ENCODE measurements at regions not wholly inside any gene's neighbourhood (a gene's known extent, or its start where the extent isn't known, plus 50 kb on each side); places are given as distances from the start of the nearest gene placed in this dataset.

- no peak for FAIRE-seq
- Histone ChIP-seq H3K4me2 (ENCODE audit: insufficient read depth in 1 of 2, low read depth in 2 of 2, low read length in 2 of 2) (no peak overlapping the region), H3K23me2 (ENCODE audit: low read depth, low read length) (no peaks in the 10 kb centered on the region), H4K5ac (ENCODE audit: insufficient read length, low read depth, low read length) (no peak overlapping the region), H2BK120ac (replicated peaks; ENCODE audit: low read depth, low read length) (no peak overlapping the region), H3K9ac (replicated peaks in 1 of 4; ENCODE audit: extremely low read depth in 1 of 4, low read depth in 3 of 4, low read length in 3 of 4) (no peak overlapping the region), H4K91ac (replicated peaks; ENCODE audit: insufficient read length, low read length) (no peak overlapping the region), H3K56ac (replicated peaks; ENCODE audit: insufficient read length, low read depth, low read length) (no peak overlapping the region), H3K4me1 (replicated peaks in 1 of 4; ENCODE audit: control insufficient read depth in 3 of 4, insufficient read depth in 4 of 4, low read length in 3 of 4) (peaks cover 2 to 11% (median 6%) of the 10 kb centered on the region in 4 experiments; a peak in 3 of 7 replicates), H2BK12ac (ENCODE audit: low read depth, low read length) (no peak overlapping the region), H3K23ac (ENCODE audit: insufficient read length) (no peak overlapping the region), H3K18ac (ENCODE audit: extremely low read depth, low read length) (no peak overlapping the region), H3K4ac (replicated peaks; ENCODE audit: insufficient read length, low read depth, low read length) (no peak overlapping the region), H3K36me3 (ENCODE audit: control insufficient read depth in 2 of 4, insufficient read depth in 4 of 4, low read length in 3 of 4) (no peaks in the 10 kb centered on the region), H2BK15ac (ENCODE audit: low read length) (no peak overlapping the region), H3K79me1 (ENCODE audit: low read depth, low read length) (no peaks in the 10 kb centered on the region), H3K27ac (ENCODE audit: low read depth, low read length) (no peak overlapping the region), H2AK5ac (ENCODE audit: low read depth, low read length) (no peak overlapping the region), H4K8ac (ENCODE audit: extremely low read depth, insufficient read depth, low read length) (no peak overlapping the region), H3K27me3 (replicated peaks in 1 of 4; ENCODE audit: control insufficient read depth in 3 of 4, extremely low read depth in 1 of 4, insufficient read depth in 3 of 4, low read length in 3 of 4) (0 out of 7 replicates have a peak, but pooled peaks cover 0 to 2% (median 0%) of the 10 kb centered on the region in 4 experiments), H4K20me1 (replicated peaks in 1 of 2; ENCODE audit: control insufficient read depth in 1 of 2, insufficient read depth in 2 of 2, low read length in 2 of 2) (no peaks in the 10 kb centered on the region), H3K4me3 (ENCODE audit: extremely low read depth in 1 of 4, insufficient read depth in 2 of 4, low read depth in 3 of 4, low read length in 4 of 4) (no peak overlapping the region), H2AFZ (ENCODE audit: low read length) (no peak overlapping the region), H2BK5ac (ENCODE audit: low read depth, low read length) (no peak overlapping the region), H3K9me3 (ENCODE audit: insufficient read depth in 2 of 2, low read depth in 1 of 2, low read length in 1 of 2) (no peaks in the 10 kb centered on the region), H2BK20ac (ENCODE audit: low read length) (no peak overlapping the region), H3K14ac (ENCODE audit: insufficient read length) (no peak overlapping the region), H3K79me2 (ENCODE audit: control insufficient read depth in 1 of 2, insufficient read depth in 2 of 2, low read length in 2 of 2) (no peaks in the 10 kb centered on the region)
- POLR2A ChIA-PET (ENCODE audit: partially characterized antibody), result no interaction called here
- TF ChIP-seq RNF2 (IDR thresholded peaks at IDR 0.05; ENCODE audit: borderline replicate concordance, low read depth, low read length, missing control alignments, poor library complexity, severe bottlenecking), result no peak
- no peak for TF ChIP-seq GTF2F1 (IDR thresholded peaks at IDR 0.05; ENCODE audit: borderline replicate concordance, low read depth, low read length)
- no peak for TF ChIP-seq KDM1A (IDR thresholded peaks at IDR 0.05; ENCODE audit: borderline replicate concordance, low read length)
- no peak for TF ChIP-seq SIN3A (conservative IDR thresholded peaks at IDR 0.05 in 1 of 2, IDR thresholded peaks at IDR 0.05 in 1 of 2; ENCODE audit: low read depth in 1 of 2, low read length in 2 of 2)
- TF ChIP-seq EZH2 (IDR thresholded peaks at IDR 0.05; ENCODE audit: low read depth, low read length, severe bottlenecking), result no peak
- TF ChIP-seq MAX (IDR thresholded peaks at IDR 0.05), result no peak
- TF ChIP-seq SP4 (IDR thresholded peaks at IDR 0.05; ENCODE audit: low read length), result no peak
- no peak for TF ChIP-seq CREB1 (IDR thresholded peaks at IDR 0.05)
- no peak for TF ChIP-seq FOSL1 (IDR thresholded peaks at IDR 0.05; ENCODE audit: insufficient read depth, low read depth, low read length)
- no peak for TF ChIP-seq NANOG (IDR thresholded peaks at IDR 0.05; ENCODE audit: insufficient read depth, low read depth, low read length, poor library complexity, severe bottlenecking)
- TF ChIP-seq KDM4A (IDR thresholded peaks at IDR 0.05; ENCODE audit: low read depth, low read length, severe bottlenecking), result no peak
- CTCF ChIA-PET (ENCODE audit: partially characterized antibody), result interaction anchor here (1.0 to 1.7 kb wide), 3 partner anchors 9 to 96 kb away, joined by 3 to 11 read pairs (median 4); no protein-coding TSS in a partner anchor
- DNase-seq (ENCODE audit: low read depth in 1 of 2, low spot score in 2 of 2), result no peak
Observed at GRCh38 chr5:110053824-110054223, 364.1 kb downstream of the MAN2A1 start.
